ENCODE measurements at regions not wholly inside any gene's neighbourhood (a gene's known extent, or its start where the extent isn't known, plus 50 kb on each side); places are given as distances from the start of the nearest gene placed in this dataset.
A peak's percentile ranks its signal among the peaks of the same experiment; 100 is the strongest.

GRCh38 chr14:65243766-65244442 is 141.6 kb upstream of the MAX start:
- DNase-seq (ENCODE audit: low spot score) (no peak), ATAC-seq (no peak)

GRCh38 chr14:65249471-65250161 is 147.3 kb upstream of the MAX start:
- ATAC-seq (no peak), DNase-seq (ENCODE audit: low spot score) (no peak)

- DNase-seq (ENCODE audit: low spot score), result no peak
- ATAC-seq, result peak; percentile 23
Observed at GRCh38 chr14:65250162-65250495, 147.8 kb upstream of the MAX start.

GRCh38 chr14:65251213-65251612 is 148.9 kb upstream of the MAX start:
- DNase-seq (ENCODE audit: low spot score) (no peak), ATAC-seq (no peak)

GRCh38 chr14:65252482-65253255 is 150.4 kb upstream of the MAX start:
- DNase-seq (ENCODE audit: low spot score) (no peak), ATAC-seq (no peak)

- ATAC-seq (no peak), DNase-seq (ENCODE audit: low spot score) (no peak)
Observed at GRCh38 chr14:65255029-65255545, 152.8 kb upstream of the MAX start.

- ATAC-seq (no peak), DNase-seq (ENCODE audit: low spot score) (no peak)
Observed at GRCh38 chr14:65255583-65256461, 153.5 kb upstream of the MAX start.

- DNase-seq (ENCODE audit: low spot score) (no peak), ATAC-seq (no peak)
Observed at GRCh38 chr14:65256714-65257113, 154.4 kb upstream of the MAX start.

- no peak for DNase-seq (ENCODE audit: low spot score)
Observed at GRCh38 chr14:65257425-65257824, 155.1 kb upstream of the FUT8 start.

GRCh38 chr14:65258391-65258790 is 154.1 kb upstream of the FUT8 start:
- ATAC-seq (no peak), DNase-seq (ENCODE audit: low spot score) (no peak)

More at GRCh38 chr14:65257425-65257824, 155.1 kb upstream of the FUT8 start:
- ATAC-seq, result no peak

GRCh38 chr14:65259000-65259399 is 153.5 kb upstream of the FUT8 start:
- ATAC-seq, result no peak
- DNase-seq (ENCODE audit: low spot score), result no peak

GRCh38 chr14:65260786-65261185 is 151.7 kb upstream of the FUT8 start:
- no peak for DNase-seq (ENCODE audit: low spot score)
- no peak for ATAC-seq

GRCh38 chr14:65261425-65261920 is 151.1 kb upstream of the FUT8 start:
- ATAC-seq (no peak), DNase-seq (ENCODE audit: low spot score) (no peak)

GRCh38 chr14:65261946-65262345 is 150.6 kb upstream of the FUT8 start:
- no peak for ATAC-seq
- no peak for DNase-seq (ENCODE audit: low spot score)

GRCh38 chr14:65263177-65263788 is 149.2 kb upstream of the FUT8 start:
- ATAC-seq, result no peak
- DNase-seq (ENCODE audit: low spot score), result no peak

- DNase-seq (ENCODE audit: low spot score), result no peak
- ATAC-seq, result no peak
Observed at GRCh38 chr14:65267856-65268255, 144.7 kb upstream of the FUT8 start.

GRCh38 chr14:65268594-65268993 is 143.9 kb upstream of the FUT8 start:
- no peak for ATAC-seq
- DNase-seq (ENCODE audit: low spot score), result no peak

GRCh38 chr14:65269732-65270131 is 142.8 kb upstream of the FUT8 start:
- no peak for ATAC-seq
- no peak for DNase-seq (ENCODE audit: low spot score)

- no peak for ATAC-seq
- DNase-seq (ENCODE audit: low spot score), result no peak
Observed at GRCh38 chr14:65277027-65277426, 135.5 kb upstream of the FUT8 start.

- no peak for ATAC-seq
- DNase-seq (ENCODE audit: low spot score), result no peak
Observed at GRCh38 chr14:65277580-65278270, 134.8 kb upstream of the FUT8 start.

Measured in left lobe of liver (tissue), 2 donors.